K562 (cell line): ENCODE measurements at regions not wholly inside any gene's neighbourhood (a gene's known extent, or its start where the extent isn't known, plus 50 kb on each side); places are given as distances from the start of the nearest gene placed in this dataset.

Source experiments
- ATAC-seq: fragments of 200-7000 bp; cut with Tn5 transposase; 3 replicates; pipeline ENCODE4 v1.9.1; 2020; ENCODE audit warnings: moderate library complexity
- BruUV-seq: library from RNA; stranded (reverse); fragments of 400-500 nt; replicated peaks from 2 replicates; lab custom pipeline; 2021; lab: Mats Ljungman, UMichigan
- CTCF ChIA-PET: fragments of 300-600 bp; formaldehyde crosslinking; extraction: SDS; loops from one replicate; lab custom pipeline; 2021; ENCODE audit warnings: low intra/inter-chr PET ratio; lab: Yijun Ruan, JAX
- POLR2A ChIA-PET: fragments of 300-600, 350-650 bp; sonication (Branson Sonifier 250); formaldehyde crosslinking; extraction: SDS; loops from one replicate; lab custom pipeline; 2021; ENCODE audit warnings: antibody characterized with exemption, inconsistent platforms; lab: Yijun Ruan, JAX
- DNase-seq, 4 experiments: peaks; one replicate each; pipeline versions ENCODE4 v3.0.0 to v3.0.0-alpha.2; 2011 to 2018; ENCODE audit warnings: low spot score in 3 of 4, mixed read lengths in 3 of 4; ENCODE audit errors: extremely low read depth in 1 of 4
- FAIRE-seq: peaks from 2 replicates; lab custom pipeline; 2011; peaks lifted over from hg19 to GRCh38; lab: Jason Lieb, UNC
- H2AFZ ChIP-seq: 2 replicates; pipeline ENCODE4 v1.6.0; 2011; ENCODE audit warnings: low read depth, low read length, control low read depth, inconsistent platforms
- H3K27ac ChIP-seq: fragments of 200-600 bp; 3 replicates; pipeline ENCODE4 v1.8.0; 2011; ENCODE audit warnings: low read depth, mild to moderate bottlenecking, control low read depth, inconsistent platforms, low read length, moderate library complexity, mixed read lengths; ENCODE audit errors: extremely low read depth
- H3K27me3 ChIP-seq, 2 experiments: fragments of 300-600 bp in 1 of 2; 2 replicates in 1 of 2; 3 replicates in 1 of 2; pipeline versions ENCODE4 v1.6.0 to v1.8.0; 2011; ENCODE audit warnings: inconsistent platforms in 2 of 2, low read length in 2 of 2, mild to moderate bottlenecking in 1 of 2, mixed read lengths in 1 of 2, moderate library complexity in 1 of 2; ENCODE audit not compliant: control insufficient read depth in 2 of 2, insufficient read depth in 2 of 2
- H3K36me3 ChIP-seq: fragments of 300-600 bp; 3 replicates; pipeline ENCODE4 v1.8.0; 2011; ENCODE audit warnings: mild to moderate bottlenecking, low read length, inconsistent platforms; ENCODE audit not compliant: control insufficient read depth, insufficient read depth
- H3K4me1 ChIP-seq, 2 experiments: fragments of 200-600 bp in 1 of 2; replicated peaks in 1 of 2; 2 replicates in 1 of 2; 3 replicates in 1 of 2; pipeline versions ENCODE4 v1.5.1 to v1.8.0; 2011; ENCODE audit warnings: inconsistent platforms in 2 of 2, low read length in 2 of 2, mild to moderate bottlenecking in 1 of 2, mixed read lengths in 1 of 2, moderate library complexity in 1 of 2; ENCODE audit not compliant: control insufficient read depth in 2 of 2, insufficient read depth in 2 of 2
- H3K4me2 ChIP-seq: 2 replicates; pipeline ENCODE4 v1.6.1; 2011; ENCODE audit warnings: low read length, control low read depth, inconsistent platforms, mixed read lengths; ENCODE audit not compliant: insufficient read depth
- H3K4me3 ChIP-seq: fragments of 200-600 bp; sonication (generic), shearing (Covaris generic); 2 replicates; pipeline ENCODE4 v1.5.1; 2016; ENCODE audit warnings: control low read depth, inconsistent platforms
- H3K79me2 ChIP-seq: fragments of 200-600 bp; 3 replicates; pipeline ENCODE4 v1.8.0; 2011; ENCODE audit warnings: low read length, inconsistent platforms; ENCODE audit not compliant: control insufficient read depth, insufficient read depth
- H3K9ac ChIP-seq, 2 experiments: 2 replicates each; pipeline versions ENCODE4 v1.6.0 to v1.6.1; 2011; ENCODE audit warnings: low read depth in 2 of 2, low read length in 2 of 2, control low read depth in 1 of 2, inconsistent platforms in 1 of 2, mild to moderate bottlenecking in 1 of 2, mixed read lengths in 1 of 2; ENCODE audit not compliant: insufficient read depth in 1 of 2
- H3K9me1 ChIP-seq: one replicate; pipeline ENCODE4 v1.6.0; 2011; ENCODE audit warnings: inconsistent platforms, mild to moderate bottlenecking, low read length, moderate library complexity; ENCODE audit not compliant: control insufficient read depth, insufficient read depth
- H3K9me3 ChIP-seq: replicated peaks from 2 replicates; pipeline ENCODE4 v1.5.1; 2011; ENCODE audit warnings: low read depth, low read length, inconsistent platforms; ENCODE audit not compliant: control insufficient read depth, insufficient read depth
- H4K20me1 ChIP-seq: replicated peaks from 2 replicates; pipeline ENCODE4 v1.6.1; 2011; ENCODE audit warnings: low read length, inconsistent platforms, mixed read lengths; ENCODE audit not compliant: control insufficient read depth, insufficient read depth
- ARID3A ChIP-seq: IDR thresholded peaks from 2 replicates; pipeline ENCODE4 v1.6.1; 2012; ENCODE audit warnings: low read depth, low read length, improper control_type of control experiment, borderline replicate concordance
- BRD4 ChIP-seq: fragments of 200-600 bp; sonication (generic); IDR thresholded peaks from 2 replicates; pipeline ENCODE4 v1.6.1; 2017; ENCODE audit warnings: inconsistent platforms
- MITF ChIP-seq: IDR thresholded peaks from 2 replicates; pipeline ENCODE4 v1.6.1; 2014; ENCODE audit warnings: antibody characterized with exemption
- NR3C1 ChIP-seq: sonication (generic); formaldehyde crosslinking; IDR thresholded peaks from 2 replicates; pipeline ENCODE4 v1.8.1; 2022; ENCODE audit warnings: missing genetic modification reagents
- PHTF2 ChIP-seq: fragments of 250-450 bp; sonication (Bioruptor Pico); IDR thresholded peaks from 2 replicates; pipeline ENCODE4 v1.5.0; 2021; ENCODE audit warnings: mild to moderate bottlenecking
- PRPF4 ChIP-seq: fragments of 200-400 bp; formaldehyde crosslinking; IDR thresholded peaks from one replicate; pipeline ENCODE4 v1.6.1; 2017; ENCODE audit warnings: low read length, low read depth, mild to moderate bottlenecking; ENCODE audit not compliant: insufficient read depth, poor library complexity, severe bottlenecking
- SIX5 ChIP-seq, 2 experiments: IDR thresholded peaks; 2 replicates each; pipeline ENCODE4 v1.6.1; 2011; ENCODE audit warnings: low read length in 2 of 2, borderline replicate concordance in 1 of 2, low read depth in 1 of 2, mild to moderate bottlenecking in 1 of 2, moderate library complexity in 1 of 2; ENCODE audit not compliant: insufficient read depth in 1 of 2
- SUPT5H ChIP-seq: fragments of 450-650 bp; IDR thresholded peaks from 2 replicates; pipeline ENCODE4 v1.6.1; 2016
- TCF7L2 ChIP-seq: fragments of 150-350 bp; IDR thresholded peaks from 2 replicates; pipeline ENCODE4 v1.6.1; 2016; ENCODE audit warnings: low read depth, mild to moderate bottlenecking, low read length, moderate library complexity
- TFAM ChIP-seq: fragments of 250-450 bp; sonication (Bioruptor Pico); conservative IDR thresholded peaks from 2 replicates; pipeline ENCODE4 v1.5.0; 2021; ENCODE audit warnings: mild to moderate bottlenecking, moderate library complexity
- TRIM25 ChIP-seq: fragments of 450-650 bp; IDR thresholded peaks from 2 replicates; pipeline ENCODE4 v1.7.0; 2016; ENCODE audit warnings: borderline replicate concordance
- UBTF ChIP-seq, 2 experiments: IDR thresholded peaks; 2 replicates each; pipeline ENCODE4 v1.6.1; 2012; ENCODE audit warnings: improper control_type of control experiment in 2 of 2, low read depth in 2 of 2, low read length in 2 of 2, borderline replicate concordance in 1 of 2
- ZC3H11A ChIP-seq: IDR thresholded peaks from 2 replicates; pipeline ENCODE4 v1.6.1; 2012; ENCODE audit warnings: low read depth, low read length, improper control_type of control experiment
- ZC3H8 ChIP-seq: fragments of 450-650 bp; IDR thresholded peaks from 2 replicates; pipeline ENCODE4 v1.6.1; 2017
- ZNF146 ChIP-seq: IDR thresholded peaks from one replicate; pipeline ENCODE4 v1.6.1; 2018; ENCODE audit warnings: missing compliant biosample characterization; ENCODE audit not compliant: unreplicated experiment
- ZNF764 ChIP-seq: fragments of 250-450 bp; sonication (Bioruptor Pico); IDR thresholded peaks from 2 replicates; pipeline ENCODE4 v1.4.0; 2020; ENCODE audit warnings: low read depth, mild to moderate bottlenecking, moderate library complexity
- ZNF830 ChIP-seq: fragments of 250-450 bp; sonication (Bioruptor Pico); IDR thresholded peaks from 2 replicates; pipeline ENCODE4 v1.5.0; 2021; ENCODE audit warnings: mild to moderate bottlenecking
- WGBS: fragments of 100-300 bp; shearing (Covaris generic); methylation state at CpG from one replicate; pipeline ENCODE4 v1.1.6; 2016; ENCODE audit warnings: low coverage, mixed read lengths; ENCODE audit not compliant: insufficient coverage; ENCODE audit errors: missing lambda C conversion rate; 5-methylcytosine and 5-hydroxymethylcytosine counted together
- in situ Hi-C: fragments of 300-500 bp; cut with MboI; formaldehyde crosslinking; loops from 4 replicates; pipeline ENCODE4 v1.15.0; 2018; ENCODE audit warnings: inconsistent platforms, mixed read lengths
- intact Hi-C: fragments of 100-400 bp; cut with micrococcal nuclease; formaldehyde crosslinking; loops from 2 replicates; pipeline ENCODE4 v1.14.2; 2022

- H4K20me1 ChIP-seq: no peaks in the 10 kb centered on the region
- no TSS peak for BruUV-seq
- H3K27ac ChIP-seq: no peak overlapping the region
- no peaks in the 10 kb centered on the region for H3K79me2 ChIP-seq
- in situ Hi-C loops: no loop called here
- intact Hi-C loops: loop anchor here (10.0 kb wide), 1 partner anchor 1515 kb away; no protein-coding TSS in a partner anchor
- H3K4me1 ChIP-seq: no peaks in the 10 kb centered on the region
- no peak overlapping the region for H3K4me2 ChIP-seq
- H3K9ac ChIP-seq: no peak overlapping the region
- DNase-seq (no peak), FAIRE-seq (no peak), ATAC-seq (no peak)
- ChIA-PET POLR2A (interaction anchor here (0.8 kb wide), 1 partner anchor 756 kb away, joined by 3 read pairs; no protein-coding TSS in a partner anchor), CTCF (no interaction called here)
- H3K9me3 ChIP-seq: no peaks in the 10 kb centered on the region
- WGBS: 3% methylated on average over 8 of the region's 9 CpGs
- H3K36me3 ChIP-seq: no peaks in the 10 kb centered on the region
- H3K9me1 ChIP-seq: no peaks in the 10 kb centered on the region
- H3K27me3 ChIP-seq: no peaks in the 10 kb centered on the region
- H2AFZ ChIP-seq: no peak overlapping the region
- no peak overlapping the region for H3K4me3 ChIP-seq
- no peak for TF ChIP-seq MITF
- no peak for TF ChIP-seq UBTF (IDR thresholded peaks at IDR 0.05; ENCODE audit: borderline replicate concordance in 1 of 2, low read depth in 2 of 2, low read length in 2 of 2)
- TF ChIP-seq ZC3H8: no peak
- no peak for TF ChIP-seq ZNF146 (CRISPR knock-in tag)
- TF ChIP-seq TFAM (CRISPR knock-in tag): no peak
- no peak for TF ChIP-seq PRPF4
- no peak for TF ChIP-seq BRD4
- no peak for TF ChIP-seq ZNF764 (CRISPR knock-in tag)
- TF ChIP-seq ZNF830 (CRISPR knock-in tag): no peak
- no peak for TF ChIP-seq PHTF2
- no peak for TF ChIP-seq SUPT5H
- no peak for TF ChIP-seq ARID3A
- TF ChIP-seq TCF7L2: no peak
- TF ChIP-seq ZC3H11A: no peak
- no peak for TF ChIP-seq TRIM25
- no peak for TF ChIP-seq NR3C1 (CRISPR knock-in tag)
- no peak for TF ChIP-seq SIX5 (IDR thresholded peaks at IDR 0.05; ENCODE audit: borderline replicate concordance in 1 of 2, insufficient read depth in 1 of 2, low read depth in 1 of 2, low read length in 2 of 2)
Measured at GRCh38 chr7:9189703-9190102, 756.3 kb downstream of the NXPH1 start.
